ENCODE measurements at regions not wholly inside any gene's neighbourhood (a gene's known extent, or its start where the extent isn't known, plus 50 kb on each side); places are given as distances from the start of the nearest gene placed in this dataset.

- Histone ChIP-seq H3K27ac (ENCODE audit: low read depth, low read length) (no peak overlapping the region), H3K9me3 (ENCODE audit: low read length) (no peaks in the 10 kb centered on the region)
Observed at GRCh38 chr9:99690573-99690972, 131.1 kb upstream of the NR4A3 start.

DNA sequence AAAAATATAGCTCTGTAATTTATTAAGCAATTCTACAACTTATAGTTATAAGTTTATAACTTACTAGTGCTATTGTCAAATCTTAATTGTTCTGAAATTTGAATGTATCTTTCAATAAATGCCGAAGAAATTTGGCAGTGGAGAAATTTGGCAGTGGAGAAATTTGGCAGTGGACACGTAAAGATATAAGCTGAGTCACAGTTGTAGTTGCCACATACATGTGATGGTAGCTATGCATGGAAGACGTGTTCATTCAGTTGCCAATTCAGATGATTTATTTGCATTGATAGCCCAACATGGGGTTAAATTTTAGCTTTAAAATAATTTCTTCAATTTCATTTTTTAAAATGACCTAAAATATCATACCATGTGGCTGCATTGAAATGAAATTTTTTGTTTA is 127.8 kb upstream of the NR4A3 start:
- peaks cover 7% of the 10 kb centered on the region for H3K4me1 ChIP-seq (ENCODE audit: insufficient read depth, low read length)
- no peaks in the 10 kb centered on the region for H3K36me3 ChIP-seq (ENCODE audit: insufficient read depth, low read length)
- H3K9me3 ChIP-seq (ENCODE audit: low read length), result no peaks in the 10 kb centered on the region
- H3K27ac ChIP-seq (ENCODE audit: low read depth, low read length), result no peak overlapping the region
- no peak overlapping the region for H3K4me3 ChIP-seq (ENCODE audit: low read depth in 1 of 2, low read length in 2 of 2)
- H3K27me3 ChIP-seq (ENCODE audit: control insufficient read depth in 1 of 2, insufficient read depth in 2 of 2, low read length in 2 of 2), result no peaks in the 10 kb centered on the region
- H3K9ac ChIP-seq (ENCODE audit: low read length), result no peak overlapping the region

More at GRCh38 chr9:99690573-99690972, 131.1 kb upstream of the NR4A3 start:
- H3K4me1 ChIP-seq (ENCODE audit: insufficient read depth, low read length), result peaks cover 7% of the 10 kb centered on the region
- no peak overlapping the region for H3K4me3 ChIP-seq (ENCODE audit: low read depth in 1 of 2, low read length in 2 of 2)
- no peaks in the 10 kb centered on the region for H3K27me3 ChIP-seq (ENCODE audit: control insufficient read depth in 1 of 2, insufficient read depth in 2 of 2, low read length in 2 of 2)
- H3K9ac ChIP-seq (ENCODE audit: low read length), result no peak overlapping the region
- H3K36me3 ChIP-seq (ENCODE audit: insufficient read depth, low read length), result no peaks in the 10 kb centered on the region

DNA sequence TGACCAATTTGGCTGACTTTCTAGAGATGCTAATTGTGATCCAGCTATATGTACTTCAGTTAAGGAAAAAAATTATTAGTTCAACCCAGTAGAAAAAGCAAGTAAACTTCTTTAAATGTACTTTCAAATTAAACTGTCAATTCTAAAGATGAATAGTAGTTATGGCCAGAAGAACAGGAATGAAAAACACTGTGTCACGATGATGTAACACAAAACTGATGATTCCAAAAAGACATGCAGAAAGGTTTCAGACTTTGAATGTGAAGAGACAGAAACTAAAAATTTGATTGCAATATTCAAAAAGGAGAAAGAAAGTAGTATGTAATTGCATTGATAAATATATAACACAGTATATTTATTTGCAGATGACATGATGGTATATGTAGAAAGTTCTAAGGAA is 127.3 kb upstream of the NR4A3 start:
- H3K4me1 ChIP-seq (ENCODE audit: insufficient read depth, low read length), result peaks cover 7% of the 10 kb centered on the region
- H3K27ac ChIP-seq (ENCODE audit: low read depth, low read length), result no peak overlapping the region
- no peaks in the 10 kb centered on the region for H3K27me3 ChIP-seq (ENCODE audit: control insufficient read depth in 1 of 2, insufficient read depth in 2 of 2, low read length in 2 of 2)
- H3K36me3 ChIP-seq (ENCODE audit: insufficient read depth, low read length), result no peaks in the 10 kb centered on the region
- no peak overlapping the region for H3K9ac ChIP-seq (ENCODE audit: low read length)
- H3K9me3 ChIP-seq (ENCODE audit: low read length), result no peaks in the 10 kb centered on the region
- H3K4me3 ChIP-seq (ENCODE audit: low read depth in 1 of 2, low read length in 2 of 2), result no peak overlapping the region

GRCh38 chr9:99699396-99699795 is 122.3 kb upstream of the NR4A3 start:
- no peak overlapping the region for H3K9ac ChIP-seq (ENCODE audit: low read length)
- no peaks in the 10 kb centered on the region for H3K9me3 ChIP-seq (ENCODE audit: low read length)
- no peak overlapping the region for H3K27ac ChIP-seq (ENCODE audit: low read depth, low read length)
- no peak overlapping the region for H3K4me3 ChIP-seq (ENCODE audit: low read depth in 1 of 2, low read length in 2 of 2)
- H3K27me3 ChIP-seq (ENCODE audit: control insufficient read depth in 1 of 2, insufficient read depth in 2 of 2, low read length in 2 of 2), result no peaks in the 10 kb centered on the region
- H3K4me1 ChIP-seq (ENCODE audit: insufficient read depth, low read length), result no peaks in the 10 kb centered on the region
- H3K36me3 ChIP-seq (ENCODE audit: insufficient read depth, low read length), result no peaks in the 10 kb centered on the region

DNA sequence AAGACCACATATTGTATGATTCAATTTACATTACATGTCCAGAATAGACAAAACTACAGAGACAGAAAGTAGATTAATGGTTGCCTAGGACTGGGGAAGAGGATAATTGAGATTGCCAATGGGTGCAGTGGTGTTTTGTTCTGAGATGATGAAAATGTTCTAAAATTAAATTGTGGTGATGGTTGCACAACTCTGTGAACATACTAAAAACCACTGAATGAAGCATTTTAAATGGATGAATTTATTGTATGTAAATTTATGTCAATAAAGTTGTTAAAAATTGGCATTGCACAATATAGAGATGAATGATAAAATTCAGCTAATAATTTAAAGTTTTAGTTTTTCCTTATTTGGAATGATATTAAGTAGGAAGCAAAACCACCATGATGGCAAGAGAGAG is 109.5 kb upstream of the NR4A3 start:
- H3K9me3 ChIP-seq (ENCODE audit: low read length), result no peaks in the 10 kb centered on the region

DNA sequence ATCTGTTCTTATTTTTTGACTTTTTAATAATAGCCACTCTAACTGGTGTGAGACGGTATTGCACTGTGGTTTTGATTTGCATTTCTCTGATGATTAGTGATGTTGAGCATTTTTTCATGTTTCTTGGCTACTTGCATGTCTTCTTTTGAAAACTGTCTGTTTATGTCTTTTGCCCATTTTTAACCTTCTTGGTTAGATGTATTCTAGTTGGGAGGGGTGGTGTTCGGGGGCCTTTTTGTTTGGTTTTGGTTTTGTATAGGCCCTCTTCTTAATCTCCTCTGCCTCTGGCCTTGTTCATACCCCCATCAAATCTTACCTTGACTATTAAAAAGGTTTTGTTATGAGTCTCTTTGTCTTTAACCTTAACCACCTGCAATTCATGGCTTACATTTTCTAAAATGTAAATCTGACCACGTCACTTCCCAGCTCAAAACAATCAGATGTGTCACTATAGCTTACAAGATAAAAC is 107.8 kb upstream of the NR4A3 start:
- no peak overlapping the region for H3K9ac ChIP-seq (ENCODE audit: low read length)
- H3K4me3 ChIP-seq (ENCODE audit: low read depth in 1 of 2, low read length in 2 of 2), result no peak overlapping the region
- H3K27ac ChIP-seq (ENCODE audit: low read depth, low read length), result no peak overlapping the region
- H3K27me3 ChIP-seq (ENCODE audit: control insufficient read depth in 1 of 2, insufficient read depth in 2 of 2, low read length in 2 of 2), result no peaks in the 10 kb centered on the region
- H3K9me3 ChIP-seq (ENCODE audit: low read length), result no peaks in the 10 kb centered on the region
- no peaks in the 10 kb centered on the region for H3K36me3 ChIP-seq (ENCODE audit: insufficient read depth, low read length)
- H3K4me1 ChIP-seq (ENCODE audit: insufficient read depth, low read length), result no peaks in the 10 kb centered on the region

More for the DNA sequence above, 109.5 kb upstream of the NR4A3 start:
- Histone ChIP-seq H3K27ac (ENCODE audit: low read depth, low read length) (no peak overlapping the region), H3K4me3 (ENCODE audit: low read depth in 1 of 2, low read length in 2 of 2) (no peak overlapping the region), H3K4me1 (ENCODE audit: insufficient read depth, low read length) (no peaks in the 10 kb centered on the region), H3K9ac (ENCODE audit: low read length) (no peak overlapping the region), H3K27me3 (ENCODE audit: control insufficient read depth in 1 of 2, insufficient read depth in 2 of 2, low read length in 2 of 2) (no peaks in the 10 kb centered on the region), H3K36me3 (ENCODE audit: insufficient read depth, low read length) (no peaks in the 10 kb centered on the region)

- no peaks in the 10 kb centered on the region for H3K4me1 ChIP-seq (ENCODE audit: insufficient read depth, low read length)
- no peaks in the 10 kb centered on the region for H3K27me3 ChIP-seq (ENCODE audit: control insufficient read depth in 1 of 2, insufficient read depth in 2 of 2, low read length in 2 of 2)
- no peak overlapping the region for H3K9ac ChIP-seq (ENCODE audit: low read length)
- no peaks in the 10 kb centered on the region for H3K36me3 ChIP-seq (ENCODE audit: insufficient read depth, low read length)
- H3K27ac ChIP-seq (ENCODE audit: low read depth, low read length), result no peak overlapping the region
- H3K4me3 ChIP-seq (ENCODE audit: low read depth in 1 of 2, low read length in 2 of 2), result no peak overlapping the region
- H3K9me3 ChIP-seq (ENCODE audit: low read length), result no peaks in the 10 kb centered on the region
Observed at GRCh38 chr9:99718631-99719030, 103.1 kb upstream of the NR4A3 start.

DNA sequence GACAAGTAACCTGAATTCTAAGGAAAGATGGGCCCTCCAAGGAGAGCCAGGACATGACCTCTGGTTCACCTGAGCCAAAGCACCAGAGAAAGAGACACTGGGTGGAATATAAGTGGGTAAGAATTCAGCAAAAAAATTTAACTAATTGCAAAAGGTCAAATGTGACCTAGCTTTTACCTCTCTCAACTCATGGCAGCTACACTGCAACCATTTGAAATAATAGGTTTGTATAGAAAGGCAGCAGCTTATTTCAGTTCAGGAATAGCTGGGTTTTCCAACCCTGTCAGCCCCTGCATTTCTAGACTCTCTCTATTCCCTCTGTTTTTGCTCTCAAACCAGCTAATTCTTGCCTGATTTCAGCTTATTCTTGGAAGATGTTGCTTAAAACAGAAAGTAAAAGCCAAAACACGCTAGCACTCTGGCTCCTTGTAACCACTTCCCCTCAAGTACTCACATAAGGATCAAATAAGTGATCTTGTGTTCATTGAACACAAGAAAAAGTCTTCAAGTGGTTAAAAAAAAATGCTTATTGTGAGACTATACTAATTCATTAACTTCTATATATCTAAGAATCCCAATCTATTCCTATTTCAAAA is 101.1 kb upstream of the NR4A3 start:
- no peak overlapping the region for H3K27ac ChIP-seq (ENCODE audit: low read depth, low read length)
- no peak overlapping the region for H3K9ac ChIP-seq (ENCODE audit: low read length)
- H3K27me3 ChIP-seq (ENCODE audit: control insufficient read depth in 1 of 2, insufficient read depth in 2 of 2, low read length in 2 of 2), result no peaks in the 10 kb centered on the region
- H3K36me3 ChIP-seq (ENCODE audit: insufficient read depth, low read length), result no peaks in the 10 kb centered on the region
- no peaks in the 10 kb centered on the region for H3K9me3 ChIP-seq (ENCODE audit: low read length)
- H3K4me1 ChIP-seq (ENCODE audit: insufficient read depth, low read length), result no peaks in the 10 kb centered on the region
- H3K4me3 ChIP-seq (ENCODE audit: low read depth in 1 of 2, low read length in 2 of 2), result no peak overlapping the region

GRCh38 chr9:99721898-99722297 is 99.8 kb upstream of the NR4A3 start:
- no peaks in the 10 kb centered on the region for H3K4me1 ChIP-seq (ENCODE audit: insufficient read depth, low read length)
- H3K4me3 ChIP-seq (ENCODE audit: low read depth in 1 of 2, low read length in 2 of 2), result no peak overlapping the region
- H3K27me3 ChIP-seq (ENCODE audit: control insufficient read depth in 1 of 2, insufficient read depth in 2 of 2, low read length in 2 of 2), result no peaks in the 10 kb centered on the region
- H3K9me3 ChIP-seq (ENCODE audit: low read length), result no peaks in the 10 kb centered on the region
- H3K9ac ChIP-seq (ENCODE audit: low read length), result no peak overlapping the region
- H3K36me3 ChIP-seq (ENCODE audit: insufficient read depth, low read length), result no peaks in the 10 kb centered on the region
- no peak overlapping the region for H3K27ac ChIP-seq (ENCODE audit: low read depth, low read length)

- Histone ChIP-seq H3K9ac (ENCODE audit: low read length) (no peak overlapping the region), H3K9me3 (ENCODE audit: low read length) (no peaks in the 10 kb centered on the region), H3K4me1 (ENCODE audit: insufficient read depth, low read length) (no peaks in the 10 kb centered on the region), H3K4me3 (ENCODE audit: low read depth in 1 of 2, low read length in 2 of 2) (no peak overlapping the region), H3K36me3 (ENCODE audit: insufficient read depth, low read length) (no peaks in the 10 kb centered on the region), H3K27ac (ENCODE audit: low read depth, low read length) (no peak overlapping the region), H3K27me3 (ENCODE audit: control insufficient read depth in 1 of 2, insufficient read depth in 2 of 2, low read length in 2 of 2) (no peaks in the 10 kb centered on the region)
Observed at GRCh38 chr9:99722877-99723276, 98.8 kb upstream of the NR4A3 start.

GRCh38 chr9:99724640-99725039 is 97.0 kb upstream of the NR4A3 start:
- Histone ChIP-seq H3K9me3 (ENCODE audit: low read length) (no peaks in the 10 kb centered on the region), H3K36me3 (ENCODE audit: insufficient read depth, low read length) (no peaks in the 10 kb centered on the region), H3K4me1 (ENCODE audit: insufficient read depth, low read length) (no peaks in the 10 kb centered on the region), H3K9ac (ENCODE audit: low read length) (no peak overlapping the region), H3K27ac (ENCODE audit: low read depth, low read length) (no peak overlapping the region), H3K4me3 (ENCODE audit: low read depth in 1 of 2, low read length in 2 of 2) (no peak overlapping the region), H3K27me3 (ENCODE audit: control insufficient read depth in 1 of 2, insufficient read depth in 2 of 2, low read length in 2 of 2) (no peaks in the 10 kb centered on the region)

- no peak overlapping the region for H3K9ac ChIP-seq (ENCODE audit: low read length)
- no peak overlapping the region for H3K4me3 ChIP-seq (ENCODE audit: low read depth in 1 of 2, low read length in 2 of 2)
- no peaks in the 10 kb centered on the region for H3K36me3 ChIP-seq (ENCODE audit: insufficient read depth, low read length)
- no peaks in the 10 kb centered on the region for H3K27me3 ChIP-seq (ENCODE audit: control insufficient read depth in 1 of 2, insufficient read depth in 2 of 2, low read length in 2 of 2)
- no peaks in the 10 kb centered on the region for H3K4me1 ChIP-seq (ENCODE audit: insufficient read depth, low read length)
- no peaks in the 10 kb centered on the region for H3K9me3 ChIP-seq (ENCODE audit: low read length)
- H3K27ac ChIP-seq (ENCODE audit: low read depth, low read length), result no peak overlapping the region
Observed at GRCh38 chr9:99725852-99726251, 95.8 kb upstream of the NR4A3 start.

Measured in muscle layer of colon (tissue), 2 donors.